HCT116 (cell line): ENCODE measurements at regions not wholly inside any gene's neighbourhood (a gene's known extent, or its start where the extent isn't known, plus 50 kb on each side); places are given as distances from the start of the nearest gene placed in this dataset.
A peak's percentile ranks its signal among the peaks of the same experiment; 100 is the strongest.

Source experiments
- ATAC-seq: fragments of 200-7000 bp; cut with Tn5 transposase; 2 replicates; pipeline ENCODE4 v1.9.1; 2020; ENCODE audit warnings: mild to moderate bottlenecking, moderate library complexity
- BruUV-seq: library from RNA; stranded (reverse); fragments of 400-500 nt; replicated peaks from 2 replicates; lab custom pipeline; 2021; lab: Mats Ljungman, UMichigan
- CTCF ChIA-PET: fragments of 300-600 bp; sonication (Branson Sonifier 250); formaldehyde crosslinking; loops from one replicate; lab custom pipeline; 2021; ENCODE audit warnings: antibody characterized with exemption; lab: Charles Lee
- POLR2A ChIA-PET: fragments of 300-600, 350-600 bp; sonication (Branson Sonifier 250); formaldehyde crosslinking; loops from one replicate; lab custom pipeline; 2021; ENCODE audit warnings: antibody characterized with exemption; lab: Charles Lee
- RAD21 ChIA-PET, 2 experiments: fragments of 300-600 bp; sonication (Branson Sonifier 250); formaldehyde crosslinking; loops; one replicate each; lab custom pipeline; 2023; ENCODE audit warnings: low total read pairs in 2 of 2; ENCODE audit not compliant: uncharacterized antibody in 2 of 2, unreplicated experiment in 2 of 2, low non-redundant PET in 1 of 2; lab: Charles Lee
- DNase-seq: peaks from one replicate; pipeline ENCODE4 v3.0.0-alpha.2; 2010; ENCODE audit warnings: low read depth, low spot score
- H2AFZ ChIP-seq: fragments of 200-600 bp; shearing (Covaris generic), sonication (generic); 2 replicates; pipeline ENCODE4 v1.6.1; 2017; ENCODE audit warnings: low read depth, mixed run types, mixed read lengths, antibody characterized with exemption, low read length; ENCODE audit not compliant: poor library complexity, severe bottlenecking
- H3K27ac ChIP-seq: 2 replicates; pipeline ENCODE4 v1.5.1; 2012; ENCODE audit warnings: low read depth, low read length
- H3K27me3 ChIP-seq: fragments of 200-600 bp; sonication (generic); 2 replicates; pipeline ENCODE4 v1.6.1; 2016; ENCODE audit warnings: mixed run types, low read length, mixed read lengths; ENCODE audit not compliant: insufficient read depth
- H3K36me3 ChIP-seq, 2 experiments: fragments of 200-500 bp in 1 of 2; fragments of 200-600 bp in 1 of 2; sonication (Bioruptor generic) in 1 of 2; sonication (generic) in 1 of 2; 2 replicates each; pipeline versions ENCODE4 v1.5.1 to v1.6.1; 2014 to 2016; ENCODE audit warnings: low read length in 2 of 2, inconsistent platforms in 1 of 2, mixed read lengths in 1 of 2, mixed run types in 1 of 2; ENCODE audit not compliant: insufficient read depth in 2 of 2, control insufficient read depth in 1 of 2
- H3K4me1 ChIP-seq, 2 experiments: fragments of 200-600 bp in 1 of 2; sonication (generic) in 1 of 2; 2 replicates each; pipeline versions ENCODE4 v1.5.1 to v1.6.1; 2012 to 2017; ENCODE audit warnings: low read length in 2 of 2, inconsistent platforms in 1 of 2, mild to moderate bottlenecking in 1 of 2, mixed read lengths in 1 of 2, mixed run types in 1 of 2, moderate library complexity in 1 of 2; ENCODE audit not compliant: insufficient read depth in 2 of 2, control insufficient read depth in 1 of 2
- H3K4me2 ChIP-seq: fragments of 200-600 bp; sonication (generic); 2 replicates; pipeline ENCODE4 v1.6.1; 2017; ENCODE audit warnings: mixed run types, low read length, mixed read lengths
- H3K4me3 ChIP-seq, 2 experiments: fragments of 200-600 bp in 1 of 2; sonication (generic) in 1 of 2; replicated peaks in 1 of 2; 2 replicates each; pipeline ENCODE4 v1.5.1; 2011 to 2016; ENCODE audit warnings: low read length in 2 of 2, control low read depth in 1 of 2, low read depth in 1 of 2, mild to moderate bottlenecking in 1 of 2, mixed read lengths in 1 of 2, mixed run types in 1 of 2
- H3K79me2 ChIP-seq: fragments of 200-600 bp; sonication (generic); 2 replicates; pipeline ENCODE4 v1.6.1; 2017; ENCODE audit warnings: mild to moderate bottlenecking, mixed run types, low read length, moderate library complexity, mixed read lengths; ENCODE audit not compliant: insufficient read depth
- H3K9ac ChIP-seq: fragments of 200-600 bp; sonication (generic); 2 replicates; pipeline ENCODE4 v1.6.1; 2016; ENCODE audit warnings: low read length, mixed read lengths
- H3K9me2 ChIP-seq: fragments of 200-600 bp; sonication (generic), shearing (Covaris generic); 2 replicates; pipeline ENCODE4 v1.6.1; 2017; ENCODE audit warnings: mixed run types, mild to moderate bottlenecking, moderate library complexity; ENCODE audit not compliant: insufficient read depth
- H3K9me3 ChIP-seq, 2 experiments: fragments of 200-500 bp in 1 of 2; fragments of 200-600 bp in 1 of 2; sonication (Bioruptor generic) in 1 of 2; sonication (generic) in 1 of 2; 2 replicates each; pipeline ENCODE4 v1.6.1; 2014 to 2017; ENCODE audit warnings: low read length in 2 of 2, mixed read lengths in 2 of 2, inconsistent platforms in 1 of 2, low read depth in 1 of 2, mild to moderate bottlenecking in 1 of 2, mixed run types in 1 of 2, moderate library complexity in 1 of 2; ENCODE audit not compliant: control insufficient read depth in 1 of 2, insufficient read depth in 1 of 2
- H4K20me1 ChIP-seq: fragments of 200-600 bp; sonication (generic), shearing (Covaris generic); 2 replicates; pipeline ENCODE4 v1.6.1; 2017; ENCODE audit warnings: mixed run types, mild to moderate bottlenecking, moderate library complexity; ENCODE audit not compliant: insufficient read depth
- intact Hi-C: fragments of 100-400 bp; cut with micrococcal nuclease; formaldehyde crosslinking; loops from 2 replicates; pipeline ENCODE4 v1.10.0; 2022
- TF ChIP-seq, protein P1 (sequence below), 3 experiments: fragments of 200-600 bp in 1 of 3; sonication (generic) in 1 of 3; IDR thresholded peaks in 2 of 3; conservative IDR thresholded peaks in 1 of 3; 2 replicates each; pipeline ENCODE4 v1.5.1; 2012 to 2017; ENCODE audit warnings: low read depth in 2 of 3, low read length in 2 of 3, antibody characterized with exemption in 1 of 3, borderline replicate concordance in 1 of 3, control low read depth in 1 of 3, mild to moderate bottlenecking in 1 of 3, mixed read lengths in 1 of 3, mixed run types in 1 of 3, moderate library complexity in 1 of 3; ENCODE audit not compliant: insufficient read depth in 1 of 3
- TF ChIP-seq, protein P2 (sequence below): IDR thresholded peaks from 2 replicates; pipeline ENCODE4 v1.6.1; 2011; ENCODE audit warnings: mild to moderate bottlenecking, low read length, moderate library complexity; ENCODE audit not compliant: insufficient replicate concordance; ENCODE audit errors: extremely low read depth

DNA sequence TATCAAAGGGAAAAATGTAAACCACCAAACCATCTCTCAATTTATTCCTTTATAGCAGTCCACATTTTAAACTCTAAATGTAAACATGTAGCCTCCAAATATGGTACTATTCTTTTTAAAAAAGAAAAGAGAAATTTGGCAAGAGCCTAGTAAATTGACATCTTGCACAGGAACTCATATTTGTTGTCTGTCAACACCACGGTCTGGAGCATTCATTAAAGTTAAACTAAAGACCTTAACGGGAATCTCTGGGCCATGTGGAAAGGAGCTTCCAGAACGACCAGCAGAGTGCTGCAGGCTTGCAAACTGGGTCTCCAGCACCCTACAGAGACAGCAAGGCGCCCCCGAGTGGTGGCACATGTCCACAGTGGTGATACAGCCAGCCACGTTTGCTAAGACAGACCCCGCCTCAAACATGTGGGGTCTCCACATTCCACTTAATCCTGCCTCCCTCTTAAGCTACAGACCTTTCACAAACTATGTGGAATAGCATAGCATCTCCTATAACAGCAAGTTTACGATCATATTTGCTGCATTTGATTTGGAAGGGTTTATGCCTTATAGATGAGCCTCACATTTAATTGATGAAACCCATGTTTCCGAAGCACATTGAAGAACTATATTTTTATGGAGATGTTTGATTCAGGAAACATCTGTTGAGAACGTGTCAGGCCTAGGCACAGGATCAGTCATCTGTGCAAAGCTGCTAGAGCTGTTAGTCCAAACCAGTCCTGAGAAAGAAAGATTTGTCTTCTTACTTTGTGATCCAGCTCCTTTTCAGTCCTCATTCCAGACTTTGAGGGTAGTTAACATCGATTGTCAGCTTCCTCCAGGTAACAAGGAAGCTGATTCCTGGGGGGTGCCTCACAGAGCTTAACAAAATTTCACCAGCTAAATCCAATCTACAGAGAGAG, 96.4 kb upstream of the BACE2 start:
- RAD21 ChIA-PET, result no interaction called here
- H3K27ac ChIP-seq, result no peak overlapping the region
- no peaks in the 10 kb centered on the region for H3K79me2 ChIP-seq
- TF ChIP-seq, protein P1, sequence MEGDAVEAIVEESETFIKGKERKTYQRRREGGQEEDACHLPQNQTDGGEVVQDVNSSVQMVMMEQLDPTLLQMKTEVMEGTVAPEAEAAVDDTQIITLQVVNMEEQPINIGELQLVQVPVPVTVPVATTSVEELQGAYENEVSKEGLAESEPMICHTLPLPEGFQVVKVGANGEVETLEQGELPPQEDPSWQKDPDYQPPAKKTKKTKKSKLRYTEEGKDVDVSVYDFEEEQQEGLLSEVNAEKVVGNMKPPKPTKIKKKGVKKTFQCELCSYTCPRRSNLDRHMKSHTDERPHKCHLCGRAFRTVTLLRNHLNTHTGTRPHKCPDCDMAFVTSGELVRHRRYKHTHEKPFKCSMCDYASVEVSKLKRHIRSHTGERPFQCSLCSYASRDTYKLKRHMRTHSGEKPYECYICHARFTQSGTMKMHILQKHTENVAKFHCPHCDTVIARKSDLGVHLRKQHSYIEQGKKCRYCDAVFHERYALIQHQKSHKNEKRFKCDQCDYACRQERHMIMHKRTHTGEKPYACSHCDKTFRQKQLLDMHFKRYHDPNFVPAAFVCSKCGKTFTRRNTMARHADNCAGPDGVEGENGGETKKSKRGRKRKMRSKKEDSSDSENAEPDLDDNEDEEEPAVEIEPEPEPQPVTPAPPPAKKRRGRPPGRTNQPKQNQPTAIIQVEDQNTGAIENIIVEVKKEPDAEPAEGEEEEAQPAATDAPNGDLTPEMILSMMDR (IDR thresholded peaks at IDR 0.05 in 2 of 3, conservative IDR thresholded peaks at IDR 0.05 in 1 of 3; ENCODE audit: borderline replicate concordance in 1 of 3, insufficient read depth in 1 of 3, low read depth in 2 of 3, low read length in 2 of 3), result peak in 2 of 3 experiments; percentile 32; a peak in 1 of 6 replicates
- TF ChIP-seq, protein P2, sequence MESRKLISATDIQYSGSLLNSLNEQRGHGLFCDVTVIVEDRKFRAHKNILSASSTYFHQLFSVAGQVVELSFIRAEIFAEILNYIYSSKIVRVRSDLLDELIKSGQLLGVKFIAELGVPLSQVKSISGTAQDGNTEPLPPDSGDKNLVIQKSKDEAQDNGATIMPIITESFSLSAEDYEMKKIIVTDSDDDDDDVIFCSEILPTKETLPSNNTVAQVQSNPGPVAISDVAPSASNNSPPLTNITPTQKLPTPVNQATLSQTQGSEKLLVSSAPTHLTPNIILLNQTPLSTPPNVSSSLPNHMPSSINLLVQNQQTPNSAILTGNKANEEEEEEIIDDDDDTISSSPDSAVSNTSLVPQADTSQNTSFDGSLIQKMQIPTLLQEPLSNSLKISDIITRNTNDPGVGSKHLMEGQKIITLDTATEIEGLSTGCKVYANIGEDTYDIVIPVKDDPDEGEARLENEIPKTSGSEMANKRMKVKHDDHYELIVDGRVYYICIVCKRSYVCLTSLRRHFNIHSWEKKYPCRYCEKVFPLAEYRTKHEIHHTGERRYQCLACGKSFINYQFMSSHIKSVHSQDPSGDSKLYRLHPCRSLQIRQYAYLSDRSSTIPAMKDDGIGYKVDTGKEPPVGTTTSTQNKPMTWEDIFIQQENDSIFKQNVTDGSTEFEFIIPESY, result no peak
- intact Hi-C loops, result no loop called here
- H3K9me2 ChIP-seq, result no peaks in the 10 kb centered on the region
- DNase-seq (no peak), ATAC-seq (no peak)
- CTCF ChIA-PET, result no interaction called here
- no peaks in the 10 kb centered on the region for H3K36me3 ChIP-seq
- no peak overlapping the region for H3K9ac ChIP-seq
- H4K20me1 ChIP-seq, result no peaks in the 10 kb centered on the region
- POLR2A ChIA-PET, result no interaction called here
- H3K9me3 ChIP-seq, result no peaks in the 10 kb centered on the region
- 0 out of 2 replicates have a peak, but pooled peaks cover 3% of the 10 kb centered on the region for H3K27me3 ChIP-seq
- no peaks in the 10 kb centered on the region for H3K4me1 ChIP-seq
- H3K4me3 ChIP-seq, result no peak overlapping the region
- no TSS peak for BruUV-seq
- H3K4me2 ChIP-seq, result no peak overlapping the region
- no peak overlapping the region for H2AFZ ChIP-seq
